IMR-90 (cell line): ENCODE measurements at regions not wholly inside any gene's neighbourhood (a gene's known extent, or its start where the extent isn't known, plus 50 kb on each side); places are given as distances from the start of the nearest gene placed in this dataset.

Experiments
- ATAC-seq: fragments of 200-7000 bp; cut with Tn5 transposase; 2 replicates; pipeline ENCODE4 v1.9.1; 2020; ENCODE audit warnings: low read depth, mild to moderate bottlenecking, moderate library complexity
- BruUV-seq: library from RNA; stranded (reverse); fragments of 400-500 nt; replicated peaks from 2 replicates; lab custom pipeline; 2021; lab: Mats Ljungman, UMichigan
- CTCF ChIA-PET: fragments of 300-600 bp; formaldehyde crosslinking; extraction: SDS; loops from one replicate; lab custom pipeline; 2021; ENCODE audit warnings: antibody characterized with exemption; lab: Yijun Ruan, JAX
- POLR2A ChIA-PET: fragments of 300-600 bp; sonication (Branson Sonifier 250); formaldehyde crosslinking; loops from one replicate; lab custom pipeline; 2022; ENCODE audit warnings: antibody characterized with exemption; ENCODE audit not compliant: unreplicated experiment; lab: Charles Lee
- DNase-seq: peaks from one replicate; pipeline ENCODE4 v3.0.0; 2013
- H2AFZ ChIP-seq: replicated peaks from 2 replicates; pipeline ENCODE3; 2013; ENCODE audit warnings: low read length, mild to moderate bottlenecking; ENCODE audit not compliant: poor library complexity
- H2AK5ac ChIP-seq: 2 replicates; pipeline ENCODE4 v1.6.1; 2013; ENCODE audit warnings: low read depth, low read length, inconsistent platforms
- H2AK9ac ChIP-seq: replicated peaks from 2 replicates; pipeline ENCODE3; 2013; ENCODE audit warnings: mild to moderate bottlenecking, low read depth, low read length, moderate library complexity; ENCODE audit not compliant: poor library complexity
- H2BK120ac ChIP-seq: 2 replicates; pipeline ENCODE4 v1.6.1; 2013; ENCODE audit warnings: low read depth, low read length, inconsistent platforms
- H2BK15ac ChIP-seq: 3 replicates; pipeline ENCODE4 v1.6.1; 2013; ENCODE audit warnings: low read depth, low read length, inconsistent platforms
- H2BK20ac ChIP-seq: 2 replicates; pipeline ENCODE4 v1.6.1; 2013; ENCODE audit warnings: low read depth, mild to moderate bottlenecking, inconsistent platforms, low read length, moderate library complexity
- H2BK5ac ChIP-seq: 2 replicates; pipeline ENCODE4 v1.6.1; 2013; ENCODE audit warnings: mild to moderate bottlenecking, low read depth, low read length, inconsistent platforms; ENCODE audit not compliant: poor library complexity, severe bottlenecking
- H3K14ac ChIP-seq: replicated peaks from 2 replicates; pipeline ENCODE4 v1.6.1; 2013; ENCODE audit warnings: low read depth, low read length, inconsistent platforms
- H3K18ac ChIP-seq: 2 replicates; pipeline ENCODE4 v1.6.1; 2013; ENCODE audit warnings: low read depth, low read length, control low read depth
- H3K23ac ChIP-seq: 2 replicates; pipeline ENCODE4 v1.6.1; 2013; ENCODE audit warnings: low read depth, low read length, inconsistent platforms
- H3K27ac ChIP-seq: 2 replicates; pipeline ENCODE4 v1.5.1; 2013; ENCODE audit warnings: mild to moderate bottlenecking, control low read depth, low read length; ENCODE audit not compliant: insufficient read depth
- H3K27me3 ChIP-seq: 2 replicates; pipeline ENCODE4 v1.6.1; 2013; ENCODE audit warnings: low read length; ENCODE audit not compliant: control insufficient read depth, insufficient read depth
- H3K36me3 ChIP-seq: 2 replicates; pipeline ENCODE4 v1.6.1; 2013; ENCODE audit warnings: low read length, mixed read lengths; ENCODE audit not compliant: control insufficient read depth, insufficient read depth
- H3K4ac ChIP-seq: 2 replicates; pipeline ENCODE4 v1.6.1; 2013; ENCODE audit warnings: low read depth, low read length, inconsistent platforms
- H3K4me1 ChIP-seq: 2 replicates; pipeline ENCODE4 v1.6.1; 2013; ENCODE audit warnings: low read length, mixed read lengths; ENCODE audit not compliant: control insufficient read depth, insufficient read depth
- H3K4me2 ChIP-seq: 2 replicates; pipeline ENCODE4 v1.6.1; 2013; ENCODE audit warnings: low read depth, mild to moderate bottlenecking, control low read depth, low read length, moderate library complexity
- H3K4me3 ChIP-seq: 2 replicates; pipeline ENCODE4 v1.5.1; 2013; ENCODE audit warnings: low read depth, mild to moderate bottlenecking, control low read depth, low read length, moderate library complexity; ENCODE audit not compliant: insufficient read depth
- H3K56ac ChIP-seq: 2 replicates; pipeline ENCODE4 v1.6.1; 2013; ENCODE audit warnings: low read length, inconsistent platforms; ENCODE audit not compliant: insufficient read depth; ENCODE audit errors: extremely low read depth
- H3K79me1 ChIP-seq, 2 experiments: 2 replicates each; pipeline ENCODE4 v1.6.1; 2013; ENCODE audit warnings: low read length in 2 of 2, inconsistent platforms in 1 of 2, low read depth in 1 of 2
- H3K9ac ChIP-seq: 2 replicates; pipeline ENCODE4 v1.6.1; 2013; ENCODE audit warnings: low read depth, low read length, control low read depth
- H3K9me1 ChIP-seq: 2 replicates; pipeline ENCODE4 v1.6.1; 2013; ENCODE audit warnings: low read length, inconsistent platforms; ENCODE audit not compliant: insufficient read depth
- H3K9me3 ChIP-seq: 2 replicates; pipeline ENCODE4 v1.6.1; 2013; ENCODE audit warnings: low read length; ENCODE audit not compliant: control insufficient read depth, insufficient read depth
- H4K20me1 ChIP-seq: 2 replicates; pipeline ENCODE4 v1.6.1; 2013; ENCODE audit warnings: low read length, inconsistent platforms; ENCODE audit not compliant: insufficient read depth
- H4K5ac ChIP-seq: 2 replicates; pipeline ENCODE4 v1.6.1; 2013; ENCODE audit warnings: mild to moderate bottlenecking, low read depth, low read length, control low read depth
- H4K8ac ChIP-seq, 2 experiments: 2 replicates each; pipeline ENCODE4 v1.6.1; 2013; ENCODE audit warnings: low read depth in 2 of 2, low read length in 2 of 2, control low read depth in 1 of 2, inconsistent platforms in 1 of 2
- H4K91ac ChIP-seq: 2 replicates; pipeline ENCODE4 v1.6.1; 2013; ENCODE audit warnings: low read depth, low read length, inconsistent platforms; ENCODE audit not compliant: insufficient read depth
- BHLHE40 ChIP-seq: fragments of 150-350 bp; IDR thresholded peaks from 2 replicates; pipeline ENCODE4 v1.6.1; 2016; ENCODE audit warnings: mild to moderate bottlenecking, low read depth, low read length
- CHD1 ChIP-seq: IDR thresholded peaks from 2 replicates; pipeline ENCODE4 v1.6.1; 2012; ENCODE audit warnings: low read depth, low read length, improper control_type of control experiment
- FOS ChIP-seq: fragments of 150-350 bp; IDR thresholded peaks from 2 replicates; pipeline ENCODE4 v1.6.1; 2016; ENCODE audit warnings: low read depth, low read length
- MAZ ChIP-seq: IDR thresholded peaks from 2 replicates; pipeline ENCODE4 v1.6.1; 2012; ENCODE audit warnings: low read depth, mild to moderate bottlenecking, low read length, improper control_type of control experiment, moderate library complexity, borderline replicate concordance
- MXI1 ChIP-seq: IDR thresholded peaks from 2 replicates; pipeline ENCODE4 v1.6.1; 2012; ENCODE audit warnings: low read depth, mild to moderate bottlenecking, low read length, moderate library complexity, borderline replicate concordance
- RCOR1 ChIP-seq: IDR thresholded peaks from 2 replicates; pipeline ENCODE4 v1.6.1; 2012; ENCODE audit warnings: mild to moderate bottlenecking, low read length, improper control_type of control experiment; ENCODE audit not compliant: insufficient replicate concordance
- RFX5 ChIP-seq: IDR thresholded peaks from 2 replicates; pipeline ENCODE4 v1.8.0; 2012; ENCODE audit warnings: low read depth, mild to moderate bottlenecking, low read length, moderate library complexity
- WGBS, 2 experiments: methylation state at CpG; one replicate each; pipeline versions ENCODE4 v1.1.5 to v1.1.7; 2013; ENCODE audit warnings: missing lambda C conversion rate in 2 of 2; ENCODE audit not compliant: insufficient read length in 1 of 2; ENCODE audit errors: extremely low coverage in 2 of 2; 5-methylcytosine and 5-hydroxymethylcytosine counted together
- dilution Hi-C: fragments of 300-500 bp; cut with HindIII; formaldehyde crosslinking; loops from one replicate; pipeline ENCODE4 v1.14.3; 2018; ENCODE audit warnings: low sequenced_read_pairs; ENCODE audit not compliant: unreplicated experiment
- in situ Hi-C: fragments of 300-500 bp; cut with MboI; formaldehyde crosslinking; loops from 3 replicates; pipeline ENCODE4 v1.14.3; 2019; ENCODE audit warnings: low sequenced_read_pairs, inconsistent platforms, mixed read lengths
- intact Hi-C: fragments of 100-400 bp; cut with micrococcal nuclease; formaldehyde crosslinking; loops from 2 replicates; pipeline ENCODE4 v1.10.0; 2022
- TF ChIP-seq, protein P1 (sequence below): fragments of 150-350 bp; IDR thresholded peaks from 2 replicates; pipeline ENCODE4 v1.6.1; 2016; ENCODE audit warnings: low read depth, mild to moderate bottlenecking, low read length, moderate library complexity, borderline replicate concordance
- TF ChIP-seq, protein P2 (sequence below): fragments of 150-350 bp; IDR thresholded peaks from 2 replicates; pipeline ENCODE4 v1.6.1; 2017; ENCODE audit warnings: mild to moderate bottlenecking, antibody characterized with exemption, low read length, low read depth

DNA sequence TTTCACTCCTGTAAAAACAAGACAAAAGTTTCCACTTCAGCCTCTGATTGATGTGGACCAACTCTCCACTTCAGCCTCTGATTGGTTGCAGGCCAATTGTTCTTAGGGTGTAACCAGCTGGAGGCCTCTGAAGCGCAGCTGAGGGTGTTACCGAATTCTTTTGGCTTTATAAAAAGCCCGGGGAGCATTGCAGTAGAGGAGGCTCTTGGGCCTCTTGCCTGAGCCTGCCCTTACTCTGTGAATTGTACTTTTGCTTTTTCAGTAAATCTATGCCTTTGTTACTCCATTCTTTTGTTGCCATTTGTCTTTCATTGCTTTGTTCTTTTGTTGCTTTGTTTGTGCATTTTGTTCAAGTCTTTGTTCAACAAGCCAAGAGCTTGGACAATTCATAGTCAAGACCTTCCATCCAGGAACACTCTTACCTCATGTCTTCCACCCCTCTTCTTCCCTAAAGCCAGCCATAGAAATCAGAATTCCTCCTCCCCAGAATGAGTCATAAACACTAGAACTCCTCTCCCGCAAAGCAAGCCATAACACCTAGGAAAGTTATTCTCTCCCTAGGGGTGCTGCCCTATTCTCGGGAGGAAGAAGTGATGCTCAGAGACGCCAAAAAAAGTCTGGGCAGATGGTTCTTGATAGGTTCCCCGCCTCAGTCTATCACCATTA lies 53.5 kb upstream of the ARMC3 start:
- TF ChIP-seq RFX5 = no peak
- TF ChIP-seq BHLHE40 = no peak
- no peak for TF ChIP-seq CHD1
- TF ChIP-seq, protein P1, sequence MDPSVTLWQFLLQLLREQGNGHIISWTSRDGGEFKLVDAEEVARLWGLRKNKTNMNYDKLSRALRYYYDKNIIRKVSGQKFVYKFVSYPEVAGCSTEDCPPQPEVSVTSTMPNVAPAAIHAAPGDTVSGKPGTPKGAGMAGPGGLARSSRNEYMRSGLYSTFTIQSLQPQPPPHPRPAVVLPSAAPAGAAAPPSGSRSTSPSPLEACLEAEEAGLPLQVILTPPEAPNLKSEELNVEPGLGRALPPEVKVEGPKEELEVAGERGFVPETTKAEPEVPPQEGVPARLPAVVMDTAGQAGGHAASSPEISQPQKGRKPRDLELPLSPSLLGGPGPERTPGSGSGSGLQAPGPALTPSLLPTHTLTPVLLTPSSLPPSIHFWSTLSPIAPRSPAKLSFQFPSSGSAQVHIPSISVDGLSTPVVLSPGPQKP = no peak
- TF ChIP-seq FOS = no peak
- TF ChIP-seq MXI1 = no peak
- no peak for TF ChIP-seq MAZ
- TF ChIP-seq, protein P2, sequence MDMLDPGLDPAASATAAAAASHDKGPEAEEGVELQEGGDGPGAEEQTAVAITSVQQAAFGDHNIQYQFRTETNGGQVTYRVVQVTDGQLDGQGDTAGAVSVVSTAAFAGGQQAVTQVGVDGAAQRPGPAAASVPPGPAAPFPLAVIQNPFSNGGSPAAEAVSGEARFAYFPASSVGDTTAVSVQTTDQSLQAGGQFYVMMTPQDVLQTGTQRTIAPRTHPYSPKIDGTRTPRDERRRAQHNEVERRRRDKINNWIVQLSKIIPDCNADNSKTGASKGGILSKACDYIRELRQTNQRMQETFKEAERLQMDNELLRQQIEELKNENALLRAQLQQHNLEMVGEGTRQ = no peak
- TF ChIP-seq RCOR1 = no peak
- no peak overlapping the region for H2AK5ac ChIP-seq
- no peaks in the 10 kb centered on the region for H4K20me1 ChIP-seq
- H3K27me3 ChIP-seq = no peaks in the 10 kb centered on the region; the same call in none of the 2 replicates
- H2AK9ac ChIP-seq = no peak overlapping the region
- no peak overlapping the region for H4K8ac ChIP-seq
- CTCF ChIA-PET = no interaction called here
- H3K4me1 ChIP-seq = no peaks in the 10 kb centered on the region
- no peak overlapping the region for H2BK20ac ChIP-seq
- H2BK120ac ChIP-seq = no peak overlapping the region
- no peak overlapping the region for H3K18ac ChIP-seq
- ATAC-seq (no peak), DNase-seq (no peak)
- no peaks in the 10 kb centered on the region for H3K36me3 ChIP-seq
- no peak overlapping the region for H3K14ac ChIP-seq
- no peak overlapping the region for H3K9ac ChIP-seq
- H3K4me2 ChIP-seq = no peak overlapping the region
- no peak overlapping the region for H2BK15ac ChIP-seq
- H3K4me3 ChIP-seq = no peak overlapping the region
- intact Hi-C loops = no loop called here
- no peak overlapping the region for H4K5ac ChIP-seq
- no peaks in the 10 kb centered on the region for H3K9me3 ChIP-seq
- no peaks in the 10 kb centered on the region for H3K79me1 ChIP-seq
- H2BK5ac ChIP-seq = no peak overlapping the region
- H3K23ac ChIP-seq = no peak overlapping the region
- no peak overlapping the region for H4K91ac ChIP-seq
- H3K4ac ChIP-seq = no peak overlapping the region
- H3K27ac ChIP-seq = no peak overlapping the region
- no peak overlapping the region for H3K56ac ChIP-seq
- no TSS peak for BruUV-seq
- in situ Hi-C loops = no loop called here
- WGBS, 2 experiments = 80% methylated on average over 1 of the region's 7 CpGs; no CpG with 5 or more reads in 1 of the 2 experiments
- no peak overlapping the region for H2AFZ ChIP-seq
- dilution Hi-C loops = no loop called here
- H3K9me1 ChIP-seq = no peaks in the 10 kb centered on the region
- POLR2A ChIA-PET = no interaction called here
